Dermis microvascular lymphatic vessel endothelial cell (primary cell): ENCODE measurements at regions not wholly inside any gene's neighbourhood (a gene's known extent, or its start where the extent isn't known, plus 50 kb on each side); places are given as distances from the start of the nearest gene placed in this dataset.
"Not testable (repeated sequence)": the region's sequence is repeated elsewhere in the genome, so short reads cannot be mapped to it uniquely, and the experiment has no call there.

ENCODE experiments used
- DNase-seq, 2 donors: peaks; one replicate each; pipeline versions ENCODE4 v3.0.0 to v3.0.0-alpha.2; 2010; ENCODE audit warnings: low read depth in 2 of 2

DNA sequence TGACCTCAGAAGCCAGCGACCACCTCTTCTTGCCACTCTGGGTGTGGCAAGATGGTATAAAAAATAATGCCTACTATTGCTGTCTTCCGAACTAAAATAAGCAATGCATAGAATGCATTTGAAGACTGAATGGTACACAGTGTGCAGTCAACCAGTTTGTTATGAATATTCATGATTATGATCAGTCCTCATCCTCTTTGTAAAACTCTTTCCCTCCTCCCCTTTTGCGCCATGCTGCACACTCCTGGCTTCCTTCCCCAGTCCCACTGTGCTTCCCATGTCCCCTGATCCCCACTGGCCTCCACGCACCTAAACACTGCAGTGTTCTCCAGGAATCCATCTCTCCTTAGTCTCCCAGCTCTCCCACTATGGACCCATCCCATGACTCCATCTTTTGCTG lies 348.0 kb downstream of the SOX9 start:
- DNase-seq = no peak

DNA sequence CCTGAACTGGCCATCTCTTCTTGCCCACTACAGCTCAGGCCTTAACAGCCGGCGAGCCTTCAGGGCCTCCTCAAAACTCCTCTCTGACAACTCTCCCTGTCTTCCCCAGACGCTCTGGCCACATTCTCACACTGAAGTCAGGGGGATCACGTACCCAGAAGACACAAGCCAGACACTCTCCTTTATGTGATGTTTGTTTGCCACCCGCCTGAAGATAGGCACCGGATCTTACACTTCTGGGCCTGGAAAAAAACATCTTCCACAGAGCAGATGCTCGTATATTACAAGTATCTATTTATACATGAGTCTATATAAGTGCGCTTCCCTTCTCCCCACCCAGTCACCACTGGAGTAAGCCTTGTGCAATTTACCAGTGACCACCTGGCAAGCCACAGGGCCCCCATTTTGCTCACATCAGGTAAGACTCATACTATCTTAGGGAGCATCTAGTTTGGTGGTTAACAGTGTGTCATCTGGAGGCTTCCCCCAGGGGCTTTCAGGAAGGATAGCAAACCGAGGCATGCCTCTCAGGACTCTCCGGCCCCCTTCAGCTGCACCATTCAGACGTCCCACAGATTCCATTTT lies 349.4 kb downstream of the SOX9 start:
- no peak for DNase-seq

- DNase-seq = no peak
These were observed 349.9 kb downstream of the SOX9 start for GRCh38 chr17:72470734-72471133.

DNA sequence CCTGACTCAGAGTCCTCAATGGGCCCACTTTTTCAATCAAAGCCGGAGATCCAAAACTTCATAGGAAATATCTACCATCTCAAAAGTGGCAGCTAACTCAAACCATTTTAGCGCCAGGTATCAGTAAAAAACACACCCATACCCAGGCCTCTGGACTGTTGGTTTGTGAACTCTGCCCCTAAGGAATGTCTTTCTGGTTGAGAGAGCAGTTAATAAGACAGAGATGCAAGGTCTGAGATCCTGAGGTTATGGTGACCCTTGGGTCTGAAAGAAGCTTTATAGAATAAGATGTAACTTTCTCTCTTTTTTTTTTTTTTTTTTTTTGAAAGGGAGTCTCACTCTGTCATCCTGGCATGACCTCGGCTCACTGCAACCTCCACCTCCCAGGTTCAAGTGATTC lies 350.5 kb downstream of the SOX9 start:
- DNase-seq = no peak

- no peak for DNase-seq
These were observed 351.3 kb downstream of the SOX9 start for GRCh38 chr17:72472106-72472505.

DNA sequence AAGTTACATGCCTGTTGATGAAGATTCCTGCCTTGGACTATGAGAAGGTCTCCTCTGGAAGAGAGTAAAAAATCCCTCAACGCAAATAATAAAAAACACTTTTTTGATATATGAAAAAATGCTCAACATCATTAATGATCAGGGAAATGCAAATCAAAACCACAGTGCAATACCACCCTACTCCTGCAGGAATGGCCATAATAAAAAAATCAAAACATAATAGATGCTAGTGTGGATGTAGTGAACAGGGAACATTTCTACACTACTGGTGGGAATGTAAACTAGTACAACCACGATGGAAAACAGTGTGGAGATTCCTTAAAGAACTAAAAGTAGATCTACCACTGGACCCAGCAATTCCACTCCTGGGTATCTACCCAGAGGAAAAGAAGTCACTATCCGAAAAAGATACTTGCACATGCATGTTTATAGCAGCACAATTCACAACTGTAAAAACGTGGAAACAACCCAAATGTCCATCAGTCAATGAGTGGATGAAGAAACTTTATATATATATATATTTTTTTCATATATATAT lies 352.1 kb downstream of the SOX9 start:
- not testable (repeated sequence) for DNase-seq

DNA sequence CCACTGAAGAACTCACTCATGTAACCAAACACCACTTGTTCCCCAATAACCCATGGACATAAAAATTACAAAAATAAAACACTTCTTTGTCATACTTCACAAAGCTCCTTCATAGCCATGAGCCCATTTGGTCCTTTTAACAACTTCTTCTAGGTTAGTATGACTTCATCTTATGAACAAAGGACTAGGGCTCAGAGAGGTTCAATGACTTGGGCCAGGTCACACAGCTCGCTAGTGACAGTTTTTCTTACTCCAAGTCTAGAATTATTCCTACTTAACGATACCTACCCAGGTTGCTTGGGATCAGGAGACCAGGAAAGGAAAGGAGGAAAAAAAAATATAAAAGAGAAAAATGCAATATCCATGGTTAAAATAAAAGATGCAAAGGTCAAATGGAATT lies 353.4 kb downstream of the SOX9 start:
- no peak for DNase-seq

GRCh38 chr17:72474719-72475477 lies 354.1 kb downstream of the SOX9 start:
- DNase-seq = no peak

DNA sequence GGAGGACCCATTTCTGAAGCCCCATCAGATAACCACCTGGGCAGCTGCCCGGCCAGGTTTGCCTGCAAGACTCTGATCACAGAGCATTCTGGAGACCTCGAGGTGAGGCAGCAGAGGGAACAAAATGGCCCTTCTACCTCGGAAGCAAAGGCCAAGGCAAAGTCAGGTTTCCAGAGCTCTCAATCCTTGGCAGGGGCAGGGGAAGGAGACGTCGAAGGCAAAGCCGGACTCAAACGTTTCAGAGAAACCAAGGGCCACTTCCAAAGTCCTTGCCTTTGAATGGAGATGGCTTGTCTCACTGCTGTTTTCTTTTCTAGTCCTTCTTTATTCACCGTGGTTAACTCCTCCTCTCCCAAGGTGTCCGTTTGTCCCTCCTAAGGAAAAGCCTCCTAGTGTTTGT lies 355.3 kb downstream of the SOX9 start:
- DNase-seq = no peak

GRCh38 chr17:72476575-72476986 lies 355.8 kb downstream of the SOX9 start:
- DNase-seq = no peak

DNA sequence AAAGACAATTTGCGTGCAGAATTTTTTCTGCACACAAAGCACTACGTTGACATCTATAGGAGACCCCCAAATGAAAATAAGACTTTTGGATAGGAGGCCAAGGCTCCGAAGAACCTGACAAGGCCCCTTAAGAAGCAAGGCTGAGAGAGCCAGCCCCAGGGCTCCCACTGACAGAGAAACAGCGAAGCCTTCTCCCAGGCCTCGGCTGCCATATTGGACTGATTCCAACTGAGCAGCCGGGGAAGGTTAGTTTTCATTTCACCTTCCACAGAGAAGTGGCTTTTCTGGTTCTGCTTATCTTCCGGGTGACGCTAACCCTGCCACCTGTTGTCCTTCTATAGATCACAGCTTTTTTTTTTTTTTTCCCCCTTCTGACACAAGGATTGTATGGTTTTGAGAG lies 356.7 kb downstream of the SOX9 start:
- DNase-seq = no peak

GRCh38 chr17:72479113-72479512 lies 358.3 kb downstream of the SOX9 start:
- no peak for DNase-seq

DNA sequence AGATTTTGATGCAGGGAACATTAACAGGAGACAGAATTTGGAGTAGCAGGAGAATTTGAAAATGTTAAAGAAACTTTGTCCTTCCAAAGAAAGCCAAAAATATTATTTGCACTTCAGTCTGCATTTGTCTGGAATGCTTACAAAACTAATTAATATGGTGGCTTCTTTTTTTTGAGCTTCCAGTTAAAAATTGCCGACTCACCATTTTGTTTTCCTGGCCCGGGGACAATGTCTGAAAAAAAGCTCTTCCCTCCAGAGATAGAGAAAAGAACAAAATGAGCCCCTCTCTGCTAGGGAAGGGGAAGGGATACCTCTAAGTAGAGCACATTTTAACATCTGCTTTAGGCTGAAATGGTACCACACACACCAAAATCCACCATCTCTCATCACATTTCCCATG lies 360.8 kb downstream of the SOX9 start:
- no peak for DNase-seq

GRCh38 chr17:72485596-72485995 lies 364.8 kb downstream of the SOX9 start:
- DNase-seq = no peak

DNA sequence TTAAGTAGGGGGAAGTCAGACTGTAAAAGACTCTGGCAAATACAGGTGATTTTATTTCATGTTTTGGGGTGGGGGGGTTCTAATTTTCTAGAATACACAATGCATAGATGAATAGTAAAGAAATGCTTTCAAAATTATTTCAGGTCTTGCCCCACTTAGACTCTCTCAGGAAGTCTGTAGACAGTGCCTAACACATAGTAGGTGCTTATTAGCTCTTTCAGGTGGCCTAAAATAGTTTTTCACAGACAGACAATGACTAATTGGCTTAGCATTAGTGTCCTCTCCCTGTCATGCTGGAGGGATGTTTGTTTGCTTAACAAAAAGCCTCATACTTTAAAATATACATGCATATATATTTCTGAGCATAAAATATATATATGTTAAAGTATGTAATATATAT lies 366.0 kb downstream of the SOX9 start:
- no peak for DNase-seq

GRCh38 chr17:72487731-72488494 lies 367.1 kb downstream of the SOX9 start:
- no peak for DNase-seq

GRCh38 chr17:72488555-72489271 lies 367.9 kb downstream of the SOX9 start:
- no peak for DNase-seq

DNA sequence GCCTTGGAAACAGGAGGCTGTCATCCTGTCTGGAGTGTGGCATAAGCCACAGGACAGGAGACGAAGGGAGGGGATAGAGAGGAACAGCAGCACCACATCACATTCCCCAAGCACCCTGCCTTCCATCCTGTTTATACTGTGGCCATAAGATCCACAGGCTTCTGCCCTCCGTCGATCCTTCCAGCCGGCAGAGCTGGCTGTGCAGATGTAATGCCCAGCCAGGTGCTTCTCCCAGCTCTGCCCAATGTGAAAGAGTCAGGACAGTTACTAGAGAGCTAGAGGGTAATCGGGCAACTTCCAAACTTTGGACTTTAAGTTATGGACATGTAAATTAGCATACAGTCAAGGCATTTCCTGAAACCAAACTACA lies 368.4 kb downstream of the SOX9 start:
- no peak for DNase-seq

DNA sequence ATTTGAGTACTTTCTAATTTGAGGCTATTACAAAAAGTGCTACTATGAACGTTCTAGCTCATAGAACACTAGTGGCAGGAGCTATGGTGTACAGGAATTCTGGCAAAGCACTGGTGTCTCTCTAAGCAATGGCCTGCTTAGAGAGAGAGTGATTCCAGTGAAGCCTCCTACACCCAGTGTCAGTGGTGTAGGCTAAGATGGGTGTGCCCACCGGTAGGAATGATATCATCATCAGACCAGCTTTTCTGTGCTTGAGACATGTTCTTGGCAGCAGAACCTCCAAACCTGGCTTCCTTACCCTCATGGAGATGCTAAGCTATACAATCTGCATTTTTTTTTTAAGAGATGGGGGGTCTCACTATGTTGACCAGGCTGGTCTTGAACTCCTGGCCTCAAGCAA lies 370.3 kb downstream of the SOX9 start:
- DNase-seq = no peak

DNA sequence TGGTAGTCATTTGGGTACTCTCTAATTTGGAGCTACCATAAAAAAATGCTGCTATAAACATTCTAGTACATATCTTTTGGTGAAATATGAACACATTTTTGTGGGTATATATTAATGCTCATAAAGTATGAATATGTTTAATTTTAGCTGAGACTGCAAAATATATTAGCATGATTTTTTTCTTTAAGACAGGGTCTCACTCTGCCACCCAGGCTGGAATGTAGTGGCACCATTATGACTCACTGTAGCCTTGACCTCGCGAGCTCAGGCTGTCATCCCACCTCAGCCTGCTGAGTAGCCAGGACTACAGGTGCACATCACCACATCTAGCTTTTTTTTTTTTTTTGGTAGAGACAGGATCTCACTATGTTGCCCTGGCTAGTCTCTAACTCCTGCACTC lies 371.7 kb downstream of the SOX9 start:
- DNase-seq = no peak

- no peak for DNase-seq
These were observed 372.1 kb downstream of the SOX9 start for GRCh38 chr17:72492941-72493340.

DNA sequence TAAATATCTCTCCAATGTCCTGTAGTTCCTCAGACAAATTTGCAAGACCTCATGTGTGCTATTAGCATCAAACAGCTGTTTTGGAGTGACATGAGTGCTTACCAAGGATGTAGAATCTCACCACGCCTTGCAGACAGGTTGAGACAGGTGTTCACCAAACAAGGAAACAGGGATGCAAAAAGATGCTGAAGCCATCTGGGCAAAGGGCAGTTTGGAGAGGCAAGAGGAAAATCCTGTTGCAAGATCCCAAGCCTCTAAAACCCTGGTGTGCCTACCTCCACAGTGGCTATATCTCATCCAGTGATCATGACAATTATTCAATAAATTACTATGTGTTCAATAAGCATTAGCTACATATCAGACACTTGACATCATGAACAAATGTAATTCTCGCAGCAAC lies 373.7 kb downstream of the SOX9 start:
- no peak for DNase-seq
